Right hindlimb (tissue), 1 donor: ENCODE measurements at regions not wholly inside any gene's neighbourhood (a gene's known extent, or its start where the extent isn't known, plus 50 kb on each side); places are given as distances from the start of the nearest gene placed in this dataset.

Experiments used
- DNase-seq: peaks from one replicate; pipeline ENCODE4 v3.0.0-alpha.2; 2018

- no peak for DNase-seq
Observed at GRCh38 chr4:24720979-24721378, 74.4 kb upstream of the SOD3 start.

DNA sequence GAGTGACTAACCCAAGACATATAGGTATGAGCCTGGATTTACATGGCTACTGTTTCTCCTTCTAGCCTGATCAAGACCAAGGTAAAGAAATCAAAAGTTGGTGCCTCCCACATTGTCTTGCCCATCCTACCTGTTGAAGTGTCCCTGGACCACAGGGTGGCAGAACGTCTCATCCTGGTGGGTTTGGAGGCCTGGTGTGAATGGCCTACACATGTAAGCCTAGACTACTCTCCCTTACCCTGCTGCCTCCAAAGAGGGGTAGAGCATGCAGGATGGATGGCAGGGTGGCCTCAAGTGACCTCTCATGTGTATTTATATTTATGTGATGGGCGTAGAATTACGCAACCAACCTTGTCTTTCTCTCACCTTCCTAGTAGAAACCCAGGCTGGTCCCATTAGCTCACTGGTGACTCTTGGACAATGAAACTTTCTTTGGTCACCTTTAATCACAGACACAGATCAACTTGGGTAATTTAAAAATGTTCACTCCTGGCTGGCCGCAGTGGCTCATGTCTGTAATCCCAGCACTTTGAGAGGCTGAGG lies 73.3 kb upstream of the SOD3 start:
- DNase-seq = no peak

DNA sequence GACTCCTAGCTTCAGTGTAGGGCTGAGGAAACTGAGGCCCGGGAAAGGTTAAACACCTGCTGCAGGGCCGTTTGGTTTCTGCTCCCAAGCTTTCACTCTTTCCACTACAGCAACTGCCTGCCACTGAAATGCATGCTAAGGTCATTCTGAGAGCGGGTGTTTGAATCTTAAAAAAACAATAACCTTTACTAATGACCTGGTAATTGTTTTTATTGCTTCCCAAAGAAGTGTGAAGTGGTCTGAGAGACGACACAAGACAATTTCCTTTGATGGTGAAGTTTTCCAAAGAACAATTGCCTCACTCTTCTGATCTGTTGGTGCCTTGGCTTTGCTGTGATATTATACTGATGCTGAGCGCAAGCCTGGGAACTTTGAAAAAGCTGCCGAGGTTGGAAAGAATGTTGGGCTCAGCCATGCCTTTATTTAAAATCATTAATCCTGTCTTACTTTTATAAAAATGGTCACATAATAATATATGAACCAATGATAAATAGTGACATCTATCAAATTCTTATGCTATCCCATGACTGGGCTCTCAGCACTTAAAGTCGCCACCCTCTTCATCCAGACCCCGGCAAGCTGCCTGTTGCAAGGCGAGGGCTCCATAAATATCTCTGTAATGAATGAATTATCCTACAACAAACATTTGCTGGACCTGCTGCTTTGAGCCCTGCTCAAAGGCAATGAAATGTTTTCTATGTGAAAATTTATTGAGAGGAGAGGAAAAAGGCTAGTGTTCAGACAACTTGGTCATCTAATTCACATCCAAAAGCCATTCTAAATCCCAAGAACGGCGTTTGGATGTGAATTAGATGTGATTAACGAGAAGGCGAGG lies 67.8 kb upstream of the SOD3 start:
- DNase-seq = no peak

- DNase-seq = peak; percentile 41
Observed at GRCh38 chr4:24729119-24729730, 66.1 kb upstream of the SOD3 start.

DNA sequence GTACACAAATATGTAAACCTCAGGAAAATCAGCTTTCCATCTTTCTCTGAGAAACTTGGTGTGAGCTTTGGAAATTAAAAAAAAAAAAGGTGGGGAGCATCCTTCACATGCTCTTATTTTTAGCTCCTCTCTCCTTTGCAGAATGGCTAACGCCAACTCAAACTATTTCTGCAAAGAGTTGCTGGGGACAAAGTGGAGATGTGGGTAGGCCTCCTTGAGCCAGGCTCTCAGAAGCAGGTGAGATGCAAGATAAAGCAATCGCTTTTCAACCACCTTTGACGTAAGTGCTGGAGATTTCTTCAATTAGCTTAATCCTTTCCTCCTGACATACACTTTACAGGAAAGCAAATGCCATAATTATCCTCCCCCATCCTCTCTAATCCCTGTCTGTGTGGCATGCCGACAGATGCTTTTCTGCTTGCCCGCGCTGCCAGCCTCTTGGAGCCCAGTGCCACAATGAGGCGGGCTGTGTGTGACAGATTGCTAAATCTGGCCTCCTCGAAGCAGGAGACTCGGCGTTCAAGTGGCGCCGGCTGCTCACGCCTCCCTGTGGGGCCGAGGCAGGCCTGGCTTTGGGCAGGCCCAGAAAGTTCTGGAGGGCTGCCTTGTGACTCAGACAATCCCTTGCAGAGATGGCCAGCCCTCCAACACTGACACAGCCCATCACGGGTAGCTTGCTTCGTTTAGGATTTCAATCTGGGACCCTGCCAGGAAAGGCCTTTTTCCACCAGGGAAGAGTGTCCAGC lies 64.9 kb upstream of the SOD3 start:
- peak; percentile 68 for DNase-seq

DNA sequence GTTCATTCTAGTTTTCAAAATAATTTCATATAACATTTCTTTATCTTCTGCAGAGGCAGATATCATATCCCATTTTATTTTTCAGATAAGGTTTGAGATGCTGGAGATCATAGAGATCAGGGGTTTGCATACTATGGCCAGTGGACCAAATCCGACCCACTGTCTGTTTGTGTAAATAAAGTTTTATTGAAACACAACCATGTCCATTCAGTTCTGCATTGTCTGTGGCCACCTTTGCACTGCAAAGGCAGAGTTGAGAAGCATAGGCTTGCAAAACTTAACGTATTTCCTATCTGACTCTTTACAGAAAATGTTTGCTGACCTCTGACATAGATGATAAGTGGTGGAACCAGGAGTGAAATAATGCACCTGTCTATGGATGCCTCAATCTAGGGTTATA lies 63.9 kb upstream of the SOD3 start:
- no peak for DNase-seq

- DNase-seq = no peak
Observed at GRCh38 chr4:24734511-24734910, 60.9 kb upstream of the SOD3 start.

- DNase-seq = no peak
Observed at GRCh38 chr4:24736066-24736465, 59.3 kb upstream of the SOD3 start.

DNA sequence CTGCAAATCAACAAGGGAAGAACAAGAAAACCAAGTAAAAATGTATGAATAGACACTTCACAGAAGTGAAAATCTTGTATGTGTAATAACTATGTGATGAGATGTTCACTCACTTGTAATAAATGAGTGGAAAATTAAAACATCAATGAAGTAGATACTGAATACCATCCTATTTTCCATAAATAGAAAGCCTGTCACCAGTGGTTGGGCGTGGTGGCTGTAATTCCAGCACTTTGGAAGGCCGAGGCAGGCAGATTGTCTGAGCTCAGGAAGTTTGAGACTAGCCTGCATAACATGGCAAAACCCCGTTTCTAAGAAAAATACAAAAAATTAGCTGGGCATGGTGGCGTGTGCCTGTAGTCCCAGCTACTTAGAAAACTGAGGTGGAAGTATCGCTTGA lies 53.5 kb upstream of the SOD3 start:
- no peak for DNase-seq

DNA sequence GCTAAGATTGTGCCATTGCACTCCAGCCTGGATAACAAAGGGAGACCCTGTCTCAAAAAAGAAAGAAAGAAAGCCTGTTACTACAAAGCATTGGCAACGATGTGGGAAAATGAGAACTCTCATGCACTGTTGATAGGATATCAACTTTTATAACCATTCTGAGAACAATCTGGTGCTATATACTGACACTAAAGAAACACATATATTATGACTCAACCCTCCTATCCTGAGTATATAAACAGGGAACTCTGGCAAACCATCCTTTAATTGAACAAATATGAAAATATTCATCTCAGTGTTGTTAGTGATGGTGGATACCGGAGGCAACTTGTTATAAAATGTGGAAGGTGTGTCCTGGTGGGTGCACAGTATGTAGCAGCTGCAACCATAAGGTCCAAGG lies 53.0 kb upstream of the SOD3 start:
- no peak for DNase-seq

GRCh38 chr4:24742773-24743172 lies 52.6 kb upstream of the SOD3 start:
- DNase-seq = no peak

GRCh38 chr4:24743206-24743605 lies 52.2 kb upstream of the SOD3 start:
- no peak for DNase-seq

DNA sequence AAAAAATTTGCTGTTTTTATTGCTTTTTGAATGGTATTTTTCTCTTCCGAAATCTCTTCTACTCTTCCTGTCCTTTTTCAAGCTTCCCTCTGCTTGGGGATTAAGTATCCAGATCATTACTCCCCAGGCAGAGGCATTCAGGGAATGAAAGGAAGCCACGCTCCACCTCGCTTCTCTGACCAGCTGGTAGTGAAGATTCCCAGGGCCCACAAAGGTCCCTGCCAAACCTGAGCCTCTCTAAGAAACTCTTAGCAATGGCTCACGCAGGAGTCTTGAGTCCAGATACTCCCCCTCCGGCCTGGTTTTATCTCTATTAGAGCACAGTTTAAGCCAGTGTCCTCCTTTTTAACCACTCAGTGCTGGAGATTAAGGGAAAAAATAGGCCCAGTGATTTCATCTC lies 51.4 kb upstream of the SOD3 start:
- DNase-seq = no peak

DNA sequence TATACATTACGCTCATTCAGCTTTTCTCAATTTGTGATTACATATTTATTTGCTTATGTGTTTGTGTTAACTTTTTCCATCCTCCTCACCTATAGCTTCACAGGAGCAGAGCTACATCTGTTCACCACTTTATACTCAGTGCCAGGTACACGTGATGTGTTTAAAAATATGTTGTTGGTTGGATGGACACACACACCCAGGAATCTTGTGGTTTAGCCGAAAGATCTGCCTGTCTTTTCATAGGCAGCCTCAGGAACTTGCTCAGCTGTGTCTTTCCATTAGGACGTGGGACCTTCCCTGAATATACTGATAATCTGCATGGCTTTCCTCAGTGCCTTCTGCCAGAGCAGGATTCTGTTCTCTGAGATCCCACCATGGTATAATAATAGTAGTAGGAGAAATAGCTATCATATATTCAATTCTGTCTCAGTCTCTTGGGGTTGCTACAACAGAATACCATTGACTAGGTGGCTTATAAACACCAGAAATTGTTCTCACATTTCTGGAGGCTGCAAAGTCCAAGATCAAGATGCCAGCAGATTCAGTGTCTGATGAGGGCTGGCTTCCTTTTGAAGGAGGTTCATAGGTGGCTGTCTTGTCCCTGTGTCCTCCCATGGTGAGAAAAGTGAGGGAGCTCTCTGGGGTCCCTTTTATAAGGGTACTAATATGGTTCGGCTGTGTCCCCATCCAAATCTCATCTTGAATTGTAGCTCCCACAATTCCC lies 50.0 kb upstream of the SOD3 start:
- DNase-seq = no peak
